Esophagus squamous epithelium (tissue), 5 donors: ENCODE measurements at regions not wholly inside any gene's neighbourhood (a gene's known extent, or its start where the extent isn't known, plus 50 kb on each side); places are given as distances from the start of the nearest gene placed in this dataset.

Experiments used
- DNase-seq: peaks from one replicate; lab custom pipeline; 2025; lab: John Stamatoyannopoulos, UW
- H3K27ac ChIP-seq, 4 donors: fragments of 200-600 bp; sonication (generic); one replicate each; pipeline ENCODE4 v1.5.1; 2016 to 2019; ENCODE audit warnings: mild to moderate bottlenecking in 1 of 4
- H3K27me3 ChIP-seq, 4 donors: fragments of 200-600 bp; sonication (generic); 1 replicate in 3 of 4; 2 replicates in 1 of 4; pipeline versions ENCODE4 v1.5.1 to v1.6.0; 2017 to 2021; ENCODE audit warnings: antibody characterized with exemption in 1 of 4
- H3K36me3 ChIP-seq, 3 donors: fragments of 200-600 bp; sonication (generic); one replicate each; pipeline ENCODE4 v1.5.1; 2016 to 2019
- H3K4me1 ChIP-seq, 3 donors: fragments of 200-600 bp; sonication (generic); one replicate each; pipeline ENCODE4 v1.5.1; 2017 to 2019
- H3K4me3 ChIP-seq, 4 donors: fragments of 200-600 bp; sonication (generic); 1 replicate in 3 of 4; 2 replicates in 1 of 4; pipeline ENCODE4 v1.5.1; 2016 to 2019; ENCODE audit warnings: mild to moderate bottlenecking in 2 of 4, moderate library complexity in 1 of 4
- H3K9me3 ChIP-seq, 3 donors: fragments of 200-600 bp; sonication (generic); one replicate each; pipeline ENCODE4 v1.5.1; 2016 to 2019
- CTCF ChIP-seq, 6 experiments: fragments of 450-650 bp in 4 of 6; fragments of 200-600 bp in 2 of 6; sonication (generic) in 2 of 6; IDR thresholded peaks; one replicate each; pipeline ENCODE4 v1.5.1; 2016 to 2019; ENCODE audit warnings: antibody characterized with exemption in 6 of 6, mild to moderate bottlenecking in 4 of 6, moderate library complexity in 4 of 6
- POLR2A ChIP-seq, 4 donors: fragments of 450-650 bp; IDR thresholded peaks; one replicate each; pipeline ENCODE4 v1.6.1; 2017; ENCODE audit warnings: antibody characterized with exemption in 4 of 4, mild to moderate bottlenecking in 4 of 4, moderate library complexity in 3 of 4
- WGBS, 2 donors: methylation state at CpG; one replicate each; pipeline ENCODE4 v1.1.5; 2018; 5-methylcytosine and 5-hydroxymethylcytosine counted together
- intact Hi-C: fragments of 100-400 bp; cut with DNase I; formaldehyde crosslinking; loops from one replicate; pipeline ENCODE4 v1.15.0; 2022
- donor health status: DM: yes; HTN: yes; CAD: no.

GRCh38 chr9:11966786-11967185, 726.4 kb upstream of the TYRP1 start:
- WGBS, 2 donors: 59 to 65% methylated on average over 3 of the region's 4 CpGs
- Histone ChIP-seq H3K4me3 (no peak overlapping the region), H3K36me3 (no peaks in the 10 kb centered on the region), H3K4me1 (no peaks in the 10 kb centered on the region), H3K27ac (no peak overlapping the region), H3K27me3 (no peaks in the 10 kb centered on the region), H3K9me3 (no peaks in the 10 kb centered on the region)
- TF ChIP-seq POLR2A (IDR thresholded peaks at IDR 0.05): no peak
- no peak for TF ChIP-seq CTCF (IDR thresholded peaks at IDR 0.05)
- no peak for DNase-seq
- intact Hi-C loops: no loop called here

GRCh38 chr9:11968631-11969030, 724.6 kb upstream of the TYRP1 start:
- no peak overlapping the region for H3K27ac ChIP-seq
- no peaks in the 10 kb centered on the region for H3K9me3 ChIP-seq
- TF ChIP-seq CTCF (IDR thresholded peaks at IDR 0.05): no peak
- no peak for TF ChIP-seq POLR2A (IDR thresholded peaks at IDR 0.05)
- WGBS, 2 donors: 55 to 60% methylated on average over 1 of the region's 1 CpG
- intact Hi-C loops: no loop called here
- no peak overlapping the region for H3K4me3 ChIP-seq
- H3K4me1 ChIP-seq: no peaks in the 10 kb centered on the region
- DNase-seq: no peak
- no peaks in the 10 kb centered on the region for H3K27me3 ChIP-seq
- no peaks in the 10 kb centered on the region for H3K36me3 ChIP-seq

DNA sequence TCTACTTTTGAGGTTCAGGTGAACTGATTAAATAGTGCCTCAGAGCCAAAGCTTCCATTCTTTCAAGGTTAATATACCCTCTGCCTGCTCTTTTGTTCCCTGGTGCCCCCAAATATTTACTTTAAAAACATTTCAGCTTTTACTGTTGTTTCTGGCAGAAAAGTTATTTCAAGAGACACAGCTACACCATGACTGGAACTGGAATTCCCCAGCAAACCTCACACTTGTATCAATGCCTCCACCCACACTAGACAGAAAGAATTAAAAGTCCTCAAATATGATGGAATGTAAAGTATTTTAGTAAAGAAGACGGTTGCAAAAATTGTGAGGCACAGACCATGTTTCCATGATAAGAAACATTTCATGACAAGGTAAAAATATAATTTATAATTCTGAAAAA, 720.2 kb upstream of the TYRP1 start:
- intact Hi-C loops: no loop called here
- H3K27me3 ChIP-seq: no peaks in the 10 kb centered on the region
- H3K4me1 ChIP-seq: no peaks in the 10 kb centered on the region
- no peaks in the 10 kb centered on the region for H3K36me3 ChIP-seq
- TF ChIP-seq POLR2A (IDR thresholded peaks at IDR 0.05): no peak
- no peak for TF ChIP-seq CTCF (IDR thresholded peaks at IDR 0.05)
- H3K27ac ChIP-seq: no peak overlapping the region
- WGBS, 2 donors: 17 to 35% methylated on average over 1 of the region's 1 CpG
- H3K4me3 ChIP-seq: no peak overlapping the region
- no peaks in the 10 kb centered on the region for H3K9me3 ChIP-seq
- no peak for DNase-seq

- 51 to 52% methylated on average over 1 of the region's 1 CpG for WGBS, 2 donors
- Histone ChIP-seq H3K4me3 (no peak overlapping the region), H3K27me3 (no peaks in the 10 kb centered on the region), H3K4me1 (no peaks in the 10 kb centered on the region), H3K36me3 (no peaks in the 10 kb centered on the region), H3K27ac (no peak overlapping the region), H3K9me3 (no peaks in the 10 kb centered on the region)
- DNase-seq: no peak
- no peak for TF ChIP-seq POLR2A (IDR thresholded peaks at IDR 0.05)
- intact Hi-C loops: no loop called here
Measured at GRCh38 chr9:11973511-11973910, 719.7 kb upstream of the TYRP1 start.

GRCh38 chr9:11992866-11993265, 700.3 kb upstream of the TYRP1 start:
- Histone ChIP-seq H3K27ac (no peak overlapping the region), H3K27me3 (no peaks in the 10 kb centered on the region), H3K36me3 (no peaks in the 10 kb centered on the region), H3K4me1 (no peaks in the 10 kb centered on the region), H3K9me3 (peaks cover 0 to 12% (median 3%) of the 10 kb centered on the region in 3 donors), H3K4me3 (no peak overlapping the region)
- WGBS, 2 donors: 43 to 80% methylated on average over 1 of the region's 1 CpG
- TF ChIP-seq POLR2A (IDR thresholded peaks at IDR 0.05) (no peak), CTCF (IDR thresholded peaks at IDR 0.05) (no peak)
- intact Hi-C loops: no loop called here
- no peak for DNase-seq

- intact Hi-C loops: no loop called here
- DNase-seq: no peak
- Histone ChIP-seq H3K36me3 (no peaks in the 10 kb centered on the region), H3K27me3 (no peaks in the 10 kb centered on the region), H3K4me1 (no peaks in the 10 kb centered on the region), H3K27ac (no peak overlapping the region), H3K4me3 (no peak overlapping the region), H3K9me3 (peaks cover 0 to 20% (median 3%) of the 10 kb centered on the region in 3 donors)
- 88 to 92% methylated on average over 1 of the region's 1 CpG for WGBS, 2 donors
- TF ChIP-seq CTCF (IDR thresholded peaks at IDR 0.05): no peak
- TF ChIP-seq POLR2A (IDR thresholded peaks at IDR 0.05): no peak
Measured at GRCh38 chr9:12014488-12014887, 678.7 kb upstream of the TYRP1 start.
